HUES48 (cell line): ENCODE measurements at regions not wholly inside any gene's neighbourhood (a gene's known extent, or its start where the extent isn't known, plus 50 kb on each side); places are given as distances from the start of the nearest gene placed in this dataset.
"Not testable (repeated sequence)": the region's sequence is repeated elsewhere in the genome, so short reads cannot be mapped to it uniquely, and the experiment has no call there.

Experiments
- H3K27ac ChIP-seq: one replicate; pipeline ENCODE4 v1.7.0; 2013; ENCODE audit warnings: low read depth, low read length, inconsistent platforms
- H3K27me3 ChIP-seq: 2 replicates; pipeline ENCODE4 v1.6.1; 2013; ENCODE audit warnings: mild to moderate bottlenecking, low read length; ENCODE audit not compliant: control insufficient read depth, insufficient read depth
- H3K36me3 ChIP-seq: 2 replicates; pipeline ENCODE4 v1.6.1; 2013; ENCODE audit warnings: low read length; ENCODE audit not compliant: control insufficient read depth, insufficient read depth
- H3K4me1 ChIP-seq: 2 replicates; pipeline ENCODE4 v1.6.1; 2013; ENCODE audit warnings: mild to moderate bottlenecking, low read length; ENCODE audit not compliant: control insufficient read depth, insufficient read depth
- H3K4me3 ChIP-seq: 2 replicates; pipeline ENCODE4 v1.5.1; 2013; ENCODE audit warnings: mild to moderate bottlenecking, low read depth, low read length
- H3K9ac ChIP-seq: 2 replicates; pipeline ENCODE4 v1.6.1; 2013; ENCODE audit warnings: mild to moderate bottlenecking, low read depth, low read length, moderate library complexity
- H3K9me3 ChIP-seq: 2 replicates; pipeline ENCODE4 v1.6.1; 2013; ENCODE audit warnings: low read length; ENCODE audit not compliant: control insufficient read depth, insufficient read depth

GRCh38 chr3:177459401-177459800, 262.1 kb upstream of the TBL1XR1 start:
- Histone ChIP-seq H3K27ac (no peak overlapping the region), H3K9ac (no peak overlapping the region), H3K4me1 (peaks cover 19% of the 10 kb centered on the region)

GRCh38 chr3:177460047-177460446, 262.8 kb upstream of the TBL1XR1 start:
- no peak overlapping the region for H3K9ac ChIP-seq
- H3K9me3 ChIP-seq: peaks cover 10% of the 10 kb centered on the region; the same call in 1 of the 2 replicates
- H3K27ac ChIP-seq: no peak overlapping the region
- H3K4me1 ChIP-seq: peaks cover 19% of the 10 kb centered on the region
- no peaks in the 10 kb centered on the region for H3K27me3 ChIP-seq
- H3K36me3 ChIP-seq: no peaks in the 10 kb centered on the region
- H3K4me3 ChIP-seq: 0 out of 2 replicates have a peak overlapping the region, but pooled peaks have one; percentile 3

More at GRCh38 chr3:177459401-177459800, 262.1 kb upstream of the TBL1XR1 start:
- Histone ChIP-seq H3K9me3 (peaks cover 10% of the 10 kb centered on the region; the same call in 1 of the 2 replicates), H3K36me3 (no peaks in the 10 kb centered on the region), H3K27me3 (no peaks in the 10 kb centered on the region), H3K4me3 (no peak overlapping the region)

- no peak overlapping the region for H3K27ac ChIP-seq
- no peak overlapping the region for H3K4me3 ChIP-seq
- no peaks in the 10 kb centered on the region for H3K27me3 ChIP-seq
- peaks cover 19% of the 10 kb centered on the region for H3K4me1 ChIP-seq
- no peaks in the 10 kb centered on the region for H3K36me3 ChIP-seq
- no peak overlapping the region for H3K9ac ChIP-seq
- peaks cover 10% of the 10 kb centered on the region; the same call in 1 of the 2 replicates for H3K9me3 ChIP-seq
Measured at GRCh38 chr3:177461765-177462164, 264.5 kb upstream of the TBL1XR1 start.

GRCh38 chr3:177463341-177463740, 266.1 kb upstream of the TBL1XR1 start:
- peaks cover 19% of the 10 kb centered on the region for H3K4me1 ChIP-seq
- H3K4me3 ChIP-seq, H3K36me3 ChIP-seq, H3K9me3 ChIP-seq, H3K9ac ChIP-seq, H3K27me3 ChIP-seq: not testable (repeated sequence)
- peak overlapping the region; percentile 9 for H3K27ac ChIP-seq

GRCh38 chr3:177463863-177464262, 266.6 kb upstream of the TBL1XR1 start:
- H3K9me3 ChIP-seq: no peaks in the 10 kb centered on the region
- no peaks in the 10 kb centered on the region for H3K27me3 ChIP-seq
- peaks cover 19% of the 10 kb centered on the region for H3K4me1 ChIP-seq
- no peaks in the 10 kb centered on the region for H3K36me3 ChIP-seq
- H3K27ac ChIP-seq: peak overlapping the region; percentile 9
- no peak overlapping the region for H3K9ac ChIP-seq
- no peak overlapping the region for H3K4me3 ChIP-seq

GRCh38 chr3:177464392-177465256, 267.3 kb upstream of the TBL1XR1 start:
- Histone ChIP-seq H3K27me3 (no peaks in the 10 kb centered on the region), H3K9me3 (no peaks in the 10 kb centered on the region), H3K36me3 (no peaks in the 10 kb centered on the region), H3K9ac (no peak overlapping the region), H3K4me1 (peaks cover 16% of the 10 kb centered on the region), H3K4me3 (no peak overlapping the region), H3K27ac (no peak overlapping the region)

GRCh38 chr3:177465257-177465642, 268.0 kb upstream of the TBL1XR1 start:
- Histone ChIP-seq H3K9ac (no peak overlapping the region), H3K4me3 (no peak overlapping the region), H3K27ac (no peak overlapping the region), H3K4me1 (peaks cover 10% of the 10 kb centered on the region), H3K27me3 (no peaks in the 10 kb centered on the region), H3K9me3 (no peaks in the 10 kb centered on the region), H3K36me3 (no peaks in the 10 kb centered on the region)

- Histone ChIP-seq H3K36me3 (no peaks in the 10 kb centered on the region), H3K4me3 (no peak overlapping the region), H3K9ac (no peak overlapping the region), H3K27ac (no peak overlapping the region), H3K9me3 (no peaks in the 10 kb centered on the region), H3K4me1 (peaks cover 8% of the 10 kb centered on the region; the same call in 1 of the 2 replicates), H3K27me3 (no peaks in the 10 kb centered on the region)
Measured at GRCh38 chr3:177466074-177466473, 268.8 kb upstream of the TBL1XR1 start.

- H3K9ac ChIP-seq, H3K4me3 ChIP-seq, H3K4me1 ChIP-seq, H3K9me3 ChIP-seq, H3K27ac ChIP-seq, H3K27me3 ChIP-seq, H3K36me3 ChIP-seq: not testable (repeated sequence)
Measured at GRCh38 chr3:177466622-177467021, 269.3 kb upstream of the TBL1XR1 start.

GRCh38 chr3:177467247-177467985, 270.1 kb upstream of the TBL1XR1 start:
- H3K4me3 ChIP-seq: no peak overlapping the region
- H3K27ac ChIP-seq: no peak overlapping the region
- H3K9me3 ChIP-seq: no peaks in the 10 kb centered on the region
- H3K9ac ChIP-seq: no peak overlapping the region
- no peaks in the 10 kb centered on the region for H3K27me3 ChIP-seq
- peaks cover 8% of the 10 kb centered on the region; the same call in 1 of the 2 replicates for H3K4me1 ChIP-seq
- no peaks in the 10 kb centered on the region for H3K36me3 ChIP-seq

- H3K27ac ChIP-seq: no peak overlapping the region
- H3K4me3 ChIP-seq: no peak overlapping the region
- H3K9ac ChIP-seq: no peak overlapping the region
- H3K4me1 ChIP-seq: peaks cover 8% of the 10 kb centered on the region; the same call in 1 of the 2 replicates
- H3K36me3 ChIP-seq: no peaks in the 10 kb centered on the region
- no peaks in the 10 kb centered on the region for H3K9me3 ChIP-seq
- no peaks in the 10 kb centered on the region for H3K27me3 ChIP-seq
Measured at GRCh38 chr3:177468331-177468730, 271.0 kb upstream of the TBL1XR1 start.
